ENCODE measurements at regions not wholly inside any gene's neighbourhood (a gene's known extent, or its start where the extent isn't known, plus 50 kb on each side); places are given as distances from the start of the nearest gene placed in this dataset.

DNA sequence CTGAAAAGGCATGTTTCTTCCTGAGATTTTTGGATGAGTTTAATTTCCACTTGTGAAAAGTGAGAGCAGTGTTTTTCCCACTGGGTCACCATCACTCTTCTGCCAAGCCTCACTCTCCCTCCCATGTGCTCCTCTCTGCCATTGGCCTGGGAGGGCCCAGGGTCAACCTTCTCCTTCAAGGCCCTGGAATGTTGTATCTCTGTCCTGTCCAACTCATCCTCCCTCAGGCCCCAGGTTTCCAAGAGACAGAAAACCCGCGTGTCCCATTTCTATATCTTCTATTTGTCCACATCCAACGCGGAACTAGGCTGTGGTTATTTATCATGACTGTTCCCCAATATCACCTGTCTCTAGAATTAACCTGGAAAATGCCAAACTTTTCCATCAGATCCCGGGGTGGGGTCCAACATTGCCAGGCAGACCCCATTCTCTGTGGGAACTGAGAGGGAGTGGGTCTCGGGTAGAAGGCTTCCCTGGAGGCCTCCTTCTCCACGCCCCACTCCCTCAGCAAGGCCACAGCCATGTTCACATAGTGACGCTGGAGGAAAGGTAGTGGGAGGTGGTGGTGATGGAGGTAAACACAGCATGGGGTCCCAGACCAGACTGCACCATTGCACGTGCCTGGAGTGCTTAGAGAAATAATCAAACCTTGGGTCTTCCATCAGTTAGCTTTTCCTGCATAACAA, 173.5 kb downstream of the SCP2D1 start:
- BruUV-seq (replicated peaks), result no TSS peak
- WGBS (ENCODE audit: insufficient coverage, low coverage, missing lambda C conversion rate), result 2% methylated on average over 9 of the region's 9 CpGs

DNA sequence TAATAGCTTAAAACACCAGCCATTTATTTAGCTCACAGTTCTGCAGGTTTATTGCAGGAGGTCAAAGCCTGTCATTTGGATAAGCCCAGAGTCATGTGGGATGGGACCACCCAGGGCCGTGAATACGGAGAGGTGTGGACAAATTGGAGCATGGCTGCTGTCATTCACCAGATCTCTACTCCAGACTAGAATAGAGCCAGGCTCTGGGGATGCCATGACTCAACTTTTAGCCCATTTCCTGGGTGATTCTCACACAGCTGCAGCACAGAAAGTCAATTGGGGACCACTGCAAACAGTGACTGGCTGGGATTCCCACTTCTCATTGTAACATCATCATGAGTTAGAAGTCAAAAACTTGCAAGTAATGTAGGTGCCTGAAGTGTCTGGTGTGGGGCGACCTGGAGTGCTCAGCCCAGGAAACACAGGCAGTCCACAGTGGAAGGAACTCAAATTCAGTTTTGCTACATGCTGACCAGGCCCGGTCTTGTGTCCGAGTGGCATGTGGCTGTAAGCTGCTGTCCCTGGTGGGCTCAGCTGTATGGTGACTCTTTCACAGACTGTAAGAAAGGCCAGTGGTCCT, 174.3 kb downstream of the SCP2D1 start:
- Histone ChIP-seq H3K79me2 (ENCODE audit: control insufficient read depth, insufficient read depth, low read length) (no peaks in the 10 kb centered on the region), H2AFZ (ENCODE audit: low read depth, low read length) (no peak overlapping the region), H3K36me3 (ENCODE audit: control insufficient read depth, insufficient read depth, low read length) (no peaks in the 10 kb centered on the region), H3K9me1 (ENCODE audit: control insufficient read depth, insufficient read depth, low read length) (no peaks in the 10 kb centered on the region), H3K27me3 (ENCODE audit: control insufficient read depth in 2 of 2, insufficient read depth in 2 of 2, low read length in 2 of 2) (no peaks in the 10 kb centered on the region; a peak in 1 of 5 replicates), H4K20me1 (replicated peaks; ENCODE audit: control insufficient read depth, insufficient read depth, low read length) (no peaks in the 10 kb centered on the region), H3K9ac (ENCODE audit: insufficient read depth in 1 of 2, low read depth in 2 of 2, low read length in 2 of 2) (no peak overlapping the region), H3K4me3 (no peak overlapping the region), H3K4me1 (replicated peaks in 1 of 2; ENCODE audit: control insufficient read depth in 2 of 2, insufficient read depth in 2 of 2, low read length in 2 of 2) (no peaks in the 10 kb centered on the region), H3K27ac (ENCODE audit: extremely low read depth, low read depth, low read length) (no peak overlapping the region), H3K4me2 (ENCODE audit: insufficient read depth, low read length) (no peak overlapping the region), H3K9me3 (replicated peaks; ENCODE audit: control insufficient read depth, insufficient read depth, low read depth, low read length) (no peaks in the 10 kb centered on the region)
- 2% methylated on average over 5 of the region's 5 CpGs for WGBS (ENCODE audit: insufficient coverage, low coverage, missing lambda C conversion rate)
- ATAC-seq (no peak), FAIRE-seq (no peak), DNase-seq (ENCODE audit: extremely low read depth in 1 of 4, low spot score in 3 of 4) (no peak)
- no peak for TF ChIP-seq TEAD4 (IDR thresholded peaks at IDR 0.05; ENCODE audit: low read length)
- no peak for TF ChIP-seq TEAD4 (CRISPR knock-in tag; IDR thresholded peaks at IDR 0.05; ENCODE audit: borderline replicate concordance)
- no peak for TF ChIP-seq CXXC5 (CRISPR knock-in tag; IDR thresholded peaks at IDR 0.05)
- TF ChIP-seq LEF1 (IDR thresholded peaks at IDR 0.05), result no peak
- no peak for TF ChIP-seq EGR1 (conservative IDR thresholded peaks at IDR 0.05)
- TF ChIP-seq SMARCA5 (IDR thresholded peaks at IDR 0.05), result no peak
- TF ChIP-seq CHCHD3 (CRISPR knock-in tag; IDR thresholded peaks at IDR 0.05), result no peak
- TF ChIP-seq FIP1L1 (IDR thresholded peaks at IDR 0.05; ENCODE audit: low read depth, low read length, poor library complexity, severe bottlenecking), result no peak
- TF ChIP-seq KLF6 (CRISPR knock-in tag; IDR thresholded peaks at IDR 0.05; ENCODE audit: borderline replicate concordance), result no peak
- no peak for TF ChIP-seq RFX1 (IDR thresholded peaks at IDR 0.05)
- TF ChIP-seq PTRF (tag; IDR thresholded peaks at IDR 0.05), result no peak
- TF ChIP-seq GABPA (tag; conservative IDR thresholded peaks at IDR 0.05; ENCODE audit: low read depth), result no peak
- TF ChIP-seq KAT7 (CRISPR knock-in tag; IDR thresholded peaks at IDR 0.05; ENCODE audit: borderline replicate concordance), result no peak
- no peak for TF ChIP-seq ZNF57 (CRISPR knock-in tag; IDR thresholded peaks at IDR 0.05)
- no peak for TF ChIP-seq SMARCE1 (IDR thresholded peaks at IDR 0.05)
- TF ChIP-seq ZNF79 (CRISPR knock-in tag; IDR thresholded peaks at IDR 0.05; ENCODE audit: low read depth), result no peak
- no peak for TF ChIP-seq MBD2 (IDR thresholded peaks at IDR 0.05; ENCODE audit: borderline replicate concordance, low read depth)
- no TSS peak for BruUV-seq (replicated peaks)
- POLR2A ChIA-PET, result no interaction called here
- intact Hi-C loops (cut with micrococcal nuclease) (no loop called here), in situ Hi-C loops (cut with MboI) (no loop called here)
- CTCF ChIA-PET (ENCODE audit: low intra/inter-chr PET ratio), result no interaction called here

More for the DNA sequence above, 173.5 kb downstream of the SCP2D1 start:
- no peaks in the 10 kb centered on the region for H3K9me3 ChIP-seq (replicated peaks; ENCODE audit: control insufficient read depth, insufficient read depth, low read depth, low read length)
- intact Hi-C loops (cut with micrococcal nuclease), result no loop called here
- no peaks in the 10 kb centered on the region for H3K79me2 ChIP-seq (ENCODE audit: control insufficient read depth, insufficient read depth, low read length)
- no peaks in the 10 kb centered on the region for H3K9me1 ChIP-seq (ENCODE audit: control insufficient read depth, insufficient read depth, low read length)
- no peak overlapping the region for H3K27ac ChIP-seq (ENCODE audit: extremely low read depth, low read depth, low read length)
- DNase-seq (ENCODE audit: extremely low read depth in 1 of 4, low spot score in 3 of 4), result no peak
- no peaks in the 10 kb centered on the region for H4K20me1 ChIP-seq (replicated peaks; ENCODE audit: control insufficient read depth, insufficient read depth, low read length)
- FAIRE-seq, result no peak
- TF ChIP-seq KAT8 (IDR thresholded peaks at IDR 0.05; ENCODE audit: low read depth), result no peak
- H3K9ac ChIP-seq (ENCODE audit: insufficient read depth in 1 of 2, low read depth in 2 of 2, low read length in 2 of 2), result no peak overlapping the region
- no peaks in the 10 kb centered on the region for H3K4me1 ChIP-seq (replicated peaks in 1 of 2; ENCODE audit: control insufficient read depth in 2 of 2, insufficient read depth in 2 of 2, low read length in 2 of 2)
- no peak overlapping the region for H2AFZ ChIP-seq (ENCODE audit: low read depth, low read length)
- ChIA-PET CTCF (ENCODE audit: low intra/inter-chr PET ratio) (no interaction called here), POLR2A (no interaction called here)
- in situ Hi-C loops (cut with MboI), result no loop called here
- ATAC-seq, result no peak
- H3K4me2 ChIP-seq (ENCODE audit: insufficient read depth, low read length), result no peak overlapping the region
- no peaks in the 10 kb centered on the region; a peak in 1 of 5 replicates for H3K27me3 ChIP-seq (ENCODE audit: control insufficient read depth in 2 of 2, insufficient read depth in 2 of 2, low read length in 2 of 2)
- H3K36me3 ChIP-seq (ENCODE audit: control insufficient read depth, insufficient read depth, low read length), result no peaks in the 10 kb centered on the region
- no peak overlapping the region for H3K4me3 ChIP-seq
